ENCODE measurements at regions not wholly inside any gene's neighbourhood (a gene's known extent, or its start where the extent isn't known, plus 50 kb on each side); places are given as distances from the start of the nearest gene placed in this dataset.

DNA sequence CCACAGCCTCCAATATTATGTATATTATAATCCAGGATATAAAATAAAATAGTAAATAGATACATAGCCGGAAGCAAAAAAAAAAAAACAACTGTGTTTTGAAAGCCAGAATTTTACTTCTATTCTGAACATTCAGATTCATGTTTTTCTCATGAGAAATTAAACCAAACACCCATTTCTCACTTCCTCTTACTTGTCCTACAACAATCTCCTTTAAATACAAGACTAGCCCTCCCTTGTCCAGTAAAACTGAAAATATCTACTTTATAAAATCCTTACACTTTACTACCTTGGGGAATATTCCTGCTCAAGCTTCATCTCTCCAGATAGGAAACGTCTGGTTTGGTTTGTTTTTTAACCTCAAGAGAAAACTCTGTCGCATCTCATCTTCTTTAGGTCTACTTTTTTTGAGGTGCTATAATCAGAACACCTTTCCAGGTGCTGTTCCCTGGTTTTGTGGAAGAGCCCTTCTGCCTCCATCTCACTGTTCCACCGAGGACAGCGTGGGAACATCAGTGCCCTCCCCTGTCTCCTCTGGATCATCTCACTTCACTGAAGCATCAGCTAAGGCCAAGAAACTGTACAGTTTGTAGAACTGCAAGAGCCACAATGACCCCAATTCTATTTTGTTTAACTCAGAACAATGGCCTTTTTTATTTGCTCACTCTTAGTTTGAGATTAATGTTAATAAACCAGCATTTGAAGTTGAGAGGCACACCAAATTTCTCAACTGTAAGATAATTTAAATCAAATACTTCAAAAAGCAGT is 82.0 kb upstream of the ARHGAP32 start:
- TF ChIP-seq POLR2A (IDR thresholded peaks at IDR 0.05), result no peak
- TF ChIP-seq, protein P1, sequence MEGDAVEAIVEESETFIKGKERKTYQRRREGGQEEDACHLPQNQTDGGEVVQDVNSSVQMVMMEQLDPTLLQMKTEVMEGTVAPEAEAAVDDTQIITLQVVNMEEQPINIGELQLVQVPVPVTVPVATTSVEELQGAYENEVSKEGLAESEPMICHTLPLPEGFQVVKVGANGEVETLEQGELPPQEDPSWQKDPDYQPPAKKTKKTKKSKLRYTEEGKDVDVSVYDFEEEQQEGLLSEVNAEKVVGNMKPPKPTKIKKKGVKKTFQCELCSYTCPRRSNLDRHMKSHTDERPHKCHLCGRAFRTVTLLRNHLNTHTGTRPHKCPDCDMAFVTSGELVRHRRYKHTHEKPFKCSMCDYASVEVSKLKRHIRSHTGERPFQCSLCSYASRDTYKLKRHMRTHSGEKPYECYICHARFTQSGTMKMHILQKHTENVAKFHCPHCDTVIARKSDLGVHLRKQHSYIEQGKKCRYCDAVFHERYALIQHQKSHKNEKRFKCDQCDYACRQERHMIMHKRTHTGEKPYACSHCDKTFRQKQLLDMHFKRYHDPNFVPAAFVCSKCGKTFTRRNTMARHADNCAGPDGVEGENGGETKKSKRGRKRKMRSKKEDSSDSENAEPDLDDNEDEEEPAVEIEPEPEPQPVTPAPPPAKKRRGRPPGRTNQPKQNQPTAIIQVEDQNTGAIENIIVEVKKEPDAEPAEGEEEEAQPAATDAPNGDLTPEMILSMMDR (IDR thresholded peaks at IDR 0.05), result no peak
